GM23338 (cell line): ENCODE measurements at regions not wholly inside any gene's neighbourhood (a gene's known extent, or its start where the extent isn't known, plus 50 kb on each side); places are given as distances from the start of the nearest gene placed in this dataset.

Experiments
- ATAC-seq: fragments of 200-7000 bp; cut with Tn5 transposase; 3 replicates; pipeline ENCODE4 v1.9.1; 2020
- DNase-seq: peaks from one replicate; pipeline ENCODE4 v3.0.0-alpha.2; 2015; ENCODE audit warnings: low spot score
- H2AFZ ChIP-seq: fragments of 200-600 bp; sonication (generic); 2 replicates; pipeline ENCODE4 v1.8.0; 2016; ENCODE audit warnings: antibody characterized with exemption, mild to moderate bottlenecking, moderate library complexity
- H3F3A ChIP-seq: fragments of 200-600 bp; sonication (generic); replicated peaks from 2 replicates; pipeline ENCODE4 v1.8.0; 2017; ENCODE audit warnings: antibody characterized with exemption, mixed run types, low read depth
- H3K27ac ChIP-seq: fragments of 200-600 bp; sonication (generic); 2 replicates; pipeline ENCODE4 v1.6.1; 2016; ENCODE audit warnings: low read depth
- H3K27me3 ChIP-seq: fragments of 200-600 bp; sonication (generic); 2 replicates; pipeline ENCODE4 v1.8.0; 2016; ENCODE audit warnings: mild to moderate bottlenecking, mixed run types, moderate library complexity; ENCODE audit not compliant: insufficient read depth
- H3K36me3 ChIP-seq: fragments of 200-600 bp; sonication (generic); 2 replicates; pipeline ENCODE4 v1.8.0; 2016; ENCODE audit warnings: mild to moderate bottlenecking; ENCODE audit not compliant: insufficient read depth
- H3K4me1 ChIP-seq: fragments of 200-600 bp; sonication (generic); 2 replicates; pipeline ENCODE4 v1.8.0; 2016; ENCODE audit warnings: mild to moderate bottlenecking, moderate library complexity; ENCODE audit not compliant: insufficient read depth
- H3K4me2 ChIP-seq: fragments of 200-600 bp; sonication (generic); 2 replicates; pipeline ENCODE4 v1.7.1; 2017; ENCODE audit warnings: mixed run types
- H3K4me3 ChIP-seq: fragments of 200-600 bp; sonication (generic); 2 replicates; pipeline ENCODE4 v1.6.1; 2016; ENCODE audit warnings: mixed run types
- H3K79me2 ChIP-seq: fragments of 200-600 bp; sonication (generic); replicated peaks from 2 replicates; pipeline ENCODE4 v1.8.0; 2017; ENCODE audit warnings: mild to moderate bottlenecking; ENCODE audit not compliant: insufficient read depth
- H3K9me2 ChIP-seq: fragments of 200-600 bp; sonication (generic); 2 replicates; pipeline ENCODE4 v1.8.0; 2017; ENCODE audit not compliant: insufficient read depth
- H4K20me1 ChIP-seq: fragments of 200-600 bp; sonication (generic); replicated peaks from 2 replicates; pipeline ENCODE4 v1.8.0; 2017; ENCODE audit warnings: mild to moderate bottlenecking; ENCODE audit not compliant: insufficient read depth
- H3K27ac Mint-ChIP-seq: 2 replicates; pipeline ENCODE4 v1.8.0; 2020; ENCODE audit warnings: inconsistent platforms, mild to moderate bottlenecking, moderate library complexity, mixed read lengths
- H3K27me3 Mint-ChIP-seq: 3 replicates; pipeline ENCODE4 v1.8.0; 2022; ENCODE audit warnings: low read depth, mild to moderate bottlenecking, moderate library complexity, mixed read lengths, inconsistent platforms; ENCODE audit not compliant: insufficient read depth, poor library complexity
- H3K36me3 Mint-ChIP-seq: 3 replicates; pipeline ENCODE4 v1.8.0; 2021; ENCODE audit warnings: low read depth, mild to moderate bottlenecking, inconsistent platforms, moderate library complexity, mixed read lengths
- H3K4me1 Mint-ChIP-seq: 3 replicates; pipeline ENCODE4 v1.8.0; 2020; ENCODE audit warnings: mild to moderate bottlenecking, inconsistent platforms, mixed read lengths
- H3K4me3 Mint-ChIP-seq: 3 replicates; pipeline ENCODE4 v1.8.0; 2021; ENCODE audit warnings: moderate library complexity, mild to moderate bottlenecking, inconsistent platforms, mixed read lengths
- H3K9me3 Mint-ChIP-seq: 3 replicates; pipeline ENCODE4 v1.8.0; 2020; ENCODE audit warnings: moderate library complexity, mild to moderate bottlenecking, inconsistent platforms, mixed read lengths
- CREB1 ChIP-seq: fragments of 250-450 bp; sonication (Bioruptor Pico); IDR thresholded peaks from 2 replicates; pipeline ENCODE4 v1.5.0; 2020; ENCODE audit warnings: low read depth, mild to moderate bottlenecking, moderate library complexity
- ETS1 ChIP-seq: IDR thresholded peaks from 2 replicates; pipeline ENCODE4 v1.6.1; 2016; ENCODE audit warnings: antibody characterized with exemption
- EZH2 ChIP-seq: fragments of 200-600 bp; sonication (generic); IDR thresholded peaks from one replicate; pipeline ENCODE4 v1.8.0; 2017; ENCODE audit warnings: antibody characterized with exemption, mild to moderate bottlenecking, low read depth; ENCODE audit not compliant: unreplicated experiment
- EZH2phosphoT487 ChIP-seq: fragments of 200-600 bp; sonication (generic); IDR thresholded peaks from one replicate; pipeline ENCODE4 v1.8.1; 2018; ENCODE audit warnings: antibody characterized with exemption; ENCODE audit not compliant: unreplicated experiment
- JUNB ChIP-seq: IDR thresholded peaks from one replicate; pipeline ENCODE4 v1.6.1; 2016; ENCODE audit warnings: antibody characterized with exemption; ENCODE audit not compliant: unreplicated experiment
- NANOG ChIP-seq: IDR thresholded peaks from 2 replicates; pipeline ENCODE4 v1.6.1; 2016; ENCODE audit warnings: antibody characterized with exemption, borderline replicate concordance
- POLR2AphosphoS5 ChIP-seq: IDR thresholded peaks from 2 replicates; pipeline ENCODE4 v1.6.1; 2016; ENCODE audit warnings: antibody characterized with exemption, low read depth
- REST ChIP-seq: IDR thresholded peaks from one replicate; pipeline ENCODE4 v1.6.1; 2018; ENCODE audit warnings: antibody characterized with exemption; ENCODE audit not compliant: unreplicated experiment
- STAT1 ChIP-seq: IDR thresholded peaks from one replicate; pipeline ENCODE4 v1.6.1; 2016; ENCODE audit warnings: antibody characterized with exemption; ENCODE audit not compliant: unreplicated experiment
- ZNF331 ChIP-seq: fragments of 250-450 bp; sonication (Bioruptor Pico); IDR thresholded peaks from 2 replicates; pipeline ENCODE4 v1.5.0; 2020; ENCODE audit warnings: low read depth, mild to moderate bottlenecking, moderate library complexity

- H3K79me2 ChIP-seq, result no peaks in the 10 kb centered on the region
- no peaks in the 10 kb centered on the region for H4K20me1 ChIP-seq
- Mint-ChIP-seq H3K9me3 (no peaks in the 10 kb centered on the region; the same call in 1 of the 3 replicates), H3K27me3 (peaks cover 2% of the 10 kb centered on the region), H3K4me3 (no peak overlapping the region), H3K27ac (no peak overlapping the region), H3K4me1 (no peaks in the 10 kb centered on the region), H3K36me3 (no peaks in the 10 kb centered on the region)
- no peak overlapping the region for H3K27ac ChIP-seq
- no peaks in the 10 kb centered on the region for H3K27me3 ChIP-seq
- no peak for DNase-seq
- no peak overlapping the region for H3K4me3 ChIP-seq
- ATAC-seq, result no peak
- no peaks in the 10 kb centered on the region for H3K9me2 ChIP-seq
- H3K36me3 ChIP-seq, result no peaks in the 10 kb centered on the region
- H3K4me2 ChIP-seq, result no peak overlapping the region
- H3F3A ChIP-seq, result no peaks in the 10 kb centered on the region
- H2AFZ ChIP-seq, result no peak overlapping the region
- no peaks in the 10 kb centered on the region for H3K4me1 ChIP-seq
- no peak for TF ChIP-seq ETS1
Measured at GRCh38 chr21:35705888-35706287, 354.4 kb downstream of the SETD4 start.

GRCh38 chr21:35705237-35705887, 355.0 kb downstream of the SETD4 start:
- Histone ChIP-seq H4K20me1 (no peaks in the 10 kb centered on the region), H3K4me2 (no peak overlapping the region), H3K4me1 (no peaks in the 10 kb centered on the region), H3K9me2 (no peaks in the 10 kb centered on the region), H3K27me3 (no peaks in the 10 kb centered on the region), H2AFZ (no peak overlapping the region), H3K36me3 (no peaks in the 10 kb centered on the region), H3F3A (no peaks in the 10 kb centered on the region), H3K4me3 (no peak overlapping the region), H3K27ac (no peak overlapping the region), H3K79me2 (no peaks in the 10 kb centered on the region)
- no peaks in the 10 kb centered on the region for H3K4me1 Mint-ChIP-seq
- H3K27me3 Mint-ChIP-seq, result peaks cover 2% of the 10 kb centered on the region
- H3K4me3 Mint-ChIP-seq, result no peak overlapping the region
- DNase-seq (no peak), ATAC-seq (no peak)
- H3K9me3 Mint-ChIP-seq, result no peaks in the 10 kb centered on the region; the same call in 1 of the 3 replicates
- no peaks in the 10 kb centered on the region for H3K36me3 Mint-ChIP-seq
- no peak overlapping the region for H3K27ac Mint-ChIP-seq
- TF ChIP-seq EZH2phosphoT487, result no peak
- TF ChIP-seq ETS1, result no peak
- no peak for TF ChIP-seq JUNB
- TF ChIP-seq ZNF331 (CRISPR knock-in tag), result no peak
- no peak for TF ChIP-seq POLR2AphosphoS5
- no peak for TF ChIP-seq NANOG
- TF ChIP-seq STAT1, result no peak
- TF ChIP-seq REST, result no peak
- TF ChIP-seq EZH2, result no peak
- TF ChIP-seq CREB1, result no peak
